Coronary artery (tissue), 2 donors: ENCODE measurements at regions not wholly inside any gene's neighbourhood (a gene's known extent, or its start where the extent isn't known, plus 50 kb on each side); places are given as distances from the start of the nearest gene placed in this dataset.

Source experiments
- DNase-seq: peaks from one replicate; pipeline ENCODE4 v3.0.0-alpha.2; 2017; ENCODE audit warnings: low spot score
- H3K27ac ChIP-seq, 2 donors: fragments of 200-600 bp; sonication (generic); one replicate each; pipeline ENCODE4 v1.5.1; 2016 to 2019
- H3K4me3 ChIP-seq: fragments of 200-600 bp; sonication (generic); 2 replicates; pipeline ENCODE4 v1.5.1; 2016; ENCODE audit warnings: mild to moderate bottlenecking, moderate library complexity
- TF ChIP-seq, protein P1 (sequence below): fragments of 200-600 bp; sonication (generic); IDR thresholded peaks from one replicate; pipeline ENCODE4 v1.5.1; 2019; ENCODE audit warnings: antibody characterized with exemption

DNA sequence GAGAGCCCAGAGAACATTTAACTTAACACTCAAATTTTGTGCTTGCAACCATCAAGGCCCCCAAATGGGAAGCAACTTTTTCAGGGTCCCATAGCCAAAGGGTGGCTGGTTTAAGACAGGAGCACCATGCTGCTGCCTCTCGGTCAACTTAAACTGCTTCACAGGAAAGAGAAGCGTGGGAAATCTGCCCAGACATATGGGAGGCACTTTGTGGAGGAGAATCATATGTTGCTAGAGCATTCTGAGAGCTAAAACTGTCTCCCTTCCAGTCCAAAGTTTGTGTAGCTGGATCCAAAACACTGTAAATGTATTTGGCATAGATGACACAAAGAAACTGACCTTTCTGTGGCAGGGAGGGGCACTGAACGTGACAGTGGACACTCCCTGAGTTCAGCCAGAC is 305.9 kb upstream of the RORA start:
- TF ChIP-seq, protein P1, sequence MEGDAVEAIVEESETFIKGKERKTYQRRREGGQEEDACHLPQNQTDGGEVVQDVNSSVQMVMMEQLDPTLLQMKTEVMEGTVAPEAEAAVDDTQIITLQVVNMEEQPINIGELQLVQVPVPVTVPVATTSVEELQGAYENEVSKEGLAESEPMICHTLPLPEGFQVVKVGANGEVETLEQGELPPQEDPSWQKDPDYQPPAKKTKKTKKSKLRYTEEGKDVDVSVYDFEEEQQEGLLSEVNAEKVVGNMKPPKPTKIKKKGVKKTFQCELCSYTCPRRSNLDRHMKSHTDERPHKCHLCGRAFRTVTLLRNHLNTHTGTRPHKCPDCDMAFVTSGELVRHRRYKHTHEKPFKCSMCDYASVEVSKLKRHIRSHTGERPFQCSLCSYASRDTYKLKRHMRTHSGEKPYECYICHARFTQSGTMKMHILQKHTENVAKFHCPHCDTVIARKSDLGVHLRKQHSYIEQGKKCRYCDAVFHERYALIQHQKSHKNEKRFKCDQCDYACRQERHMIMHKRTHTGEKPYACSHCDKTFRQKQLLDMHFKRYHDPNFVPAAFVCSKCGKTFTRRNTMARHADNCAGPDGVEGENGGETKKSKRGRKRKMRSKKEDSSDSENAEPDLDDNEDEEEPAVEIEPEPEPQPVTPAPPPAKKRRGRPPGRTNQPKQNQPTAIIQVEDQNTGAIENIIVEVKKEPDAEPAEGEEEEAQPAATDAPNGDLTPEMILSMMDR, result no peak
- DNase-seq, result no peak
- no peak overlapping the region for H3K27ac ChIP-seq
- no peak overlapping the region for H3K4me3 ChIP-seq

DNA sequence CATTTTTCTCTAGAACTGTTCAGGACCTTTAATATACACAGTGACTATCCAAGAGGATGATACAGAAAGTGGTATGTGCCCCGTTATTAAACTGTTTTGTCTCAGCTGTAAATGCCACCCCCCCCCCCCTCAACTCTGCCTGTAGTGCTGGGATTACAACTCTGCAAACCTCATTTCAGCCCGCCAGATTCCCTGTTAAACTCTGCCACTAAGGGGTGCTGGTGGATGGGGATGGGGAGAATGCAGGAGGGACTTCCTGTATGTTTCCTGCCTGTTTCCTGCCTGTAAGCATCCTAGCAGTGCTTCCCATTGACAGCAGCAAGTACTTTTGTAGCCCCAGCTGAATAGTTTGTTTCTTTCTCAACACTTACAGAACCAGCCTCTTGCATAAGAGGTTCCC is 301.7 kb upstream of the RORA start:
- H3K27ac ChIP-seq, result no peak overlapping the region
- TF ChIP-seq, protein P1, result no peak
- DNase-seq, result no peak
- no peak overlapping the region for H3K4me3 ChIP-seq

DNA sequence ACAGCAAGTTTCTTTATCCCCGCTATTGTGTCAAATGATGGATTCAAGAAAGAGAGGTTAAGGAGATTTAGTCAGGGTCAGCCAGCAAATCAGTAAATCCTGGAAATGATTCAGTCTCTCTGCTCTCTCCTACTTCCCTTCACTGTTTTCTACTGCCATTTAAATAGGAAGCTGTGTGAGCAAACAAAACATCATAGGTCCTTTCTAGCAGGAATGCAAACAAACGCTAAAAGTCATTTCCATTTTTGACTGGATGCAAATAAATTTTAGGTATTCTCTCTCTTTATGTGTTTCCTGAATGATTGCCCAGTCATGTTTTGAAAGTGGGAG is 299.4 kb upstream of the RORA start:
- TF ChIP-seq, protein P1, result no peak

DNA sequence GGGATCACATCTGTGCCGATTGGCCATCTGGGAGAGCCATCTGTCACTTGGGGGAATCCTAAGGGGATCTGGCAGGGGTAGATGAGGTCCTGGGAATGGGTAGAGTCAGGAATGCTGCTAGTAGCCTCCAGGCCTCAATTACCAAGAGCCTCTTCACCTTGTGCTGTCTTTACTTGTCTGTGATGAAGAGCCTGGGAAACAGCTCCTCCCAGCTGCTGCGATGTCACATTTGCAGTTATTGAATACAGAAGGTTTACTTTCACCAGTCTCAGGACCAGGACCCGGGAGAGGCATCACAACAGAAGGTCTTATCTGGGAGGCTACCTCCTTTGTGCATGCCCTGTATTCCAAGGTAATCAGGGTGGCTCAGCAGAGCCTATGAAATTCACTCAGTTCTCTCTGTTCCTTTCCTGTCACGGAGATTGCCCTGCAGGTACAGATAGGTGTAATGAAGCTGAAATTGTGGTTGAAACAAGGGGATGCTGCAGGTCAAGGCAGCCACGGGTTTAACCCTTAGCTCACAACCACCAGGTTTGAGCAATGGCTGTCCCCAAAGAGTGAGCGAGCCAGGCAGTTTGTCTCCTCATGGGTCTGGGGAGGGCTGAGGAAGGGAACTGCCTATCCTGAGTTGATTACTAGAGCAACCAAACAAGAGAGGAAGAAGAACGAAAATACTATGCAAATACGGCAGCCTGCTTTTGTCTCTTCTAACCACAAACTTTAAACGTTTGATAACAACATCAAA is 298.9 kb upstream of the RORA start:
- TF ChIP-seq, protein P1, result no peak
- no peak overlapping the region for H3K4me3 ChIP-seq
- no peak for DNase-seq
- H3K27ac ChIP-seq, result no peak overlapping the region

More for the DNA sequence above, 299.4 kb upstream of the RORA start:
- H3K4me3 ChIP-seq, result no peak overlapping the region
- no peak for DNase-seq
- no peak overlapping the region for H3K27ac ChIP-seq

DNA sequence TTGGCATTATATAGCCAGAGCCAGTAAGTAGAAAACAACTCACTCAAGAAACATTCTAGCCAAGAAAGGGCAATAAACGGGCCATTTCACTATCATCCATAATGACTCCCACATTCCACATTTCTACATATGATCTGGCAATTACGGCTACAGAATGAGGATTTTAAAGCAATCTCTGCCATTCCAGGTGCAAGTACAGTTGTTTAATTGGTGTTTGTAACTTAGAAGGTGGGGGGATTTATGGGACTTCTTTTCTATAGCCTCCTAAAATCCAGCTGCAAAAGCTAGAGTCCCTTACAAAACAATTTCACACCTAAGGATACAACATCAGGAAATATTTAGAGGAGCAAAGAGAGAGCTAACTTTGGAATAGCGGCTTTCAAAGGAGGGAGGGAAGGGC is 295.4 kb upstream of the RORA start:
- TF ChIP-seq, protein P1, result no peak
- Histone ChIP-seq H3K27ac (no peak overlapping the region), H3K4me3 (no peak overlapping the region)
- no peak for DNase-seq

DNA sequence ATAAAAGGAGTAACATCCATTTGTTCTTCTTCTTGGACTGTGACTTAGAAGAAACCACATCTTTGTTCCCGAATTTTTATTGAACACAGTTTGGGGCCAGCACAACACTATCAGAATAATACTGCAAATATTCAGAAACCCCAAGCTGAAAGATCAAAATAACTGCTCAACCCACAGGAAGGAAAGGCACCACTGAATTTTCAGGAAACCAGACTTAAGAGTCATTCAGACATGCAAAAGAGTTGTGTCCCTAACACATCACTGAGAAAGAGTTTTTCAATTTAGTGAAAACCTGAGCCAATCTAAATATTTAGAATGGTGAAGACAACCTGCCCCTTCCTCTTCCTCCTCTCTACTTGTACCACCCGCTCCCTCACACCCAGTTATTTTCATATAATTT is 295.0 kb upstream of the RORA start:
- no peak for DNase-seq
- Histone ChIP-seq H3K4me3 (no peak overlapping the region), H3K27ac (no peak overlapping the region)
- TF ChIP-seq, protein P1, result no peak

DNA sequence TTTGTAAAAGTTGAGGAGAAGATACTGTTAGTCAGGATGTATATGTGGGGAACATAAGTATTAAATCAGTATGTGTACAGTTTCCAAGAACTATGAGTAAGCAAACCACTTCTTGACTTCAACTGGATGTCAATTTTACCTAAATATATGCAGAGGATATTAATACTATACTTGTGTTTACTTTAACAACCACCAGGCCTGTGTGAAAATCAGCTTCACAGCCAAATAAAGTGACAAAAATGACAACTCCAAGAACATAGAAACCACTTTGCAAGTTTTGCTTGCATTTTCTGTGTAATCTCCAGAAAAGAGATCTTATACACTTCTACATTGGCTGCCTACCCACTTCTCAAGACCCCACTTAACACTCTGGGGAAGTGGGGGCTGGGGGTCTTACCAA is 293.3 kb upstream of the RORA start:
- H3K27ac ChIP-seq, result no peak overlapping the region
- TF ChIP-seq, protein P1, result no peak
- no peak overlapping the region for H3K4me3 ChIP-seq
- DNase-seq, result no peak
